ENCODE measurements at regions not wholly inside any gene's neighbourhood (a gene's known extent, or its start where the extent isn't known, plus 50 kb on each side); places are given as distances from the start of the nearest gene placed in this dataset.
"Not testable (repeated sequence)": the region's sequence is repeated elsewhere in the genome, so short reads cannot be mapped to it uniquely, and the experiment has no call there.

- no peak overlapping the region for H3K4me2 ChIP-seq (ENCODE audit: low read depth, low read length, poor library complexity, severe bottlenecking)
- H3K9me2 ChIP-seq (replicated peaks; ENCODE audit: low read depth, low read length) = no peaks in the 10 kb centered on the region
- no peak overlapping the region for H3K9ac ChIP-seq (ENCODE audit: low read depth, low read length, poor library complexity, severe bottlenecking)
- TF ChIP-seq, protein P1, sequence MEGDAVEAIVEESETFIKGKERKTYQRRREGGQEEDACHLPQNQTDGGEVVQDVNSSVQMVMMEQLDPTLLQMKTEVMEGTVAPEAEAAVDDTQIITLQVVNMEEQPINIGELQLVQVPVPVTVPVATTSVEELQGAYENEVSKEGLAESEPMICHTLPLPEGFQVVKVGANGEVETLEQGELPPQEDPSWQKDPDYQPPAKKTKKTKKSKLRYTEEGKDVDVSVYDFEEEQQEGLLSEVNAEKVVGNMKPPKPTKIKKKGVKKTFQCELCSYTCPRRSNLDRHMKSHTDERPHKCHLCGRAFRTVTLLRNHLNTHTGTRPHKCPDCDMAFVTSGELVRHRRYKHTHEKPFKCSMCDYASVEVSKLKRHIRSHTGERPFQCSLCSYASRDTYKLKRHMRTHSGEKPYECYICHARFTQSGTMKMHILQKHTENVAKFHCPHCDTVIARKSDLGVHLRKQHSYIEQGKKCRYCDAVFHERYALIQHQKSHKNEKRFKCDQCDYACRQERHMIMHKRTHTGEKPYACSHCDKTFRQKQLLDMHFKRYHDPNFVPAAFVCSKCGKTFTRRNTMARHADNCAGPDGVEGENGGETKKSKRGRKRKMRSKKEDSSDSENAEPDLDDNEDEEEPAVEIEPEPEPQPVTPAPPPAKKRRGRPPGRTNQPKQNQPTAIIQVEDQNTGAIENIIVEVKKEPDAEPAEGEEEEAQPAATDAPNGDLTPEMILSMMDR (conservative IDR thresholded peaks at IDR 0.05; ENCODE audit: low read length) = no peak
- no peak for TF ChIP-seq EZH2phosphoT487 (IDR thresholded peaks at IDR 0.05; ENCODE audit: borderline replicate concordance)
- no peaks in the 10 kb centered on the region for H3K4me1 ChIP-seq (ENCODE audit: insufficient read depth, low read length, poor library complexity, severe bottlenecking)
- no peaks in the 10 kb centered on the region for H3F3A ChIP-seq (ENCODE audit: low read depth)
- H3K36me3 ChIP-seq (ENCODE audit: insufficient read depth, low read length) = no peaks in the 10 kb centered on the region
- H3K27me3 ChIP-seq (ENCODE audit: insufficient read depth, low read length, poor library complexity, severe bottlenecking) = no peaks in the 10 kb centered on the region
- H4K20me1 ChIP-seq (ENCODE audit: insufficient read depth, low read length, poor library complexity, severe bottlenecking) = no peaks in the 10 kb centered on the region
- no peak overlapping the region for H3K4me3 ChIP-seq (ENCODE audit: low read length, poor library complexity, severe bottlenecking)
- no peaks in the 10 kb centered on the region for H3K9me3 ChIP-seq (ENCODE audit: insufficient read depth, low read depth, low read length)
- no peaks in the 10 kb centered on the region for H3K79me2 ChIP-seq (ENCODE audit: insufficient read depth, low read length)
- H2AFZ ChIP-seq (ENCODE audit: low read length) = no peak overlapping the region
Observed at GRCh38 chr2:8346208-8346607, 335.6 kb upstream of the ID2 start.

DNA sequence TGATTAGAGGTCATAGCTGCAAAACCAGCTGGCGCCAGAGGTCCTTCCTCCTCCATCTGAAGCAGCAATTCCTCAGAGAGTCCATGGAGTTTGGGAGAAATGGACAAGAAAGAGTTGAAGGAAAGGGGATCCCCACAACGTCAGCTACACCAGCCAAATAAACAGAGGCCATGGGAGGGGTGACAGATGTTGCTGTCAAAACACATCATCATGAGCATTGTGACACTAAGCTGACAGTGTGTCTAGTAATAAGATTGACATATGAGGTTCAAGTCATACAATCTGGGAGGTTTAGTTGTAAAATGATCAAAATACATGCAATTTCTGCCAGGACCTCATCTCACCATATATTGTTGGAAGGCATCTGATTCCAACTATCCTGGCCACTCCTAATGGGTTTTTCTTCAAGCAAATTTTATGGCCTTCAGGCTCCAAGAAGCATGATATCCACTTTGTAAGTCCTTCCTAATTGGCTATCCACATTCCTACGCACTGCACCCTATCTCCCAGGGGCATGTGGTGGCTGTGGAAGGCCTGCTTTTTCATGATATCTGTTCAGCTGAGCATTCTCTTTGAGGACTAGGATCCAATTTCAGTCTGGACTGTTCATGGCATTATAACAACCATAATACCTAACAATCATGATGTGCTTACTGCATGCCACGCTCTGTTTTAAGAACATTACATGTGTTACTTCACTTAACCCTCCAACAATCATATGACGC, 335.0 kb upstream of the ID2 start:
- H3K27me3 ChIP-seq (ENCODE audit: insufficient read depth, low read length, poor library complexity, severe bottlenecking) = no peaks in the 10 kb centered on the region
- no peaks in the 10 kb centered on the region for H3K9me2 ChIP-seq (replicated peaks; ENCODE audit: low read depth, low read length)
- no peaks in the 10 kb centered on the region for H3K36me3 ChIP-seq (ENCODE audit: insufficient read depth, low read length)
- H3K9ac ChIP-seq (ENCODE audit: low read depth, low read length, poor library complexity, severe bottlenecking) = no peak overlapping the region
- TF ChIP-seq EZH2phosphoT487 (IDR thresholded peaks at IDR 0.05; ENCODE audit: borderline replicate concordance) = no peak
- TF ChIP-seq, protein P1 (conservative IDR thresholded peaks at IDR 0.05; ENCODE audit: low read length) = no peak
- no peak overlapping the region for H3K4me2 ChIP-seq (ENCODE audit: low read depth, low read length, poor library complexity, severe bottlenecking)
- no peaks in the 10 kb centered on the region for H3K9me3 ChIP-seq (ENCODE audit: insufficient read depth, low read depth, low read length)
- H3K4me3 ChIP-seq (ENCODE audit: low read length, poor library complexity, severe bottlenecking) = no peak overlapping the region
- H2AFZ ChIP-seq (ENCODE audit: low read length) = no peak overlapping the region
- no peaks in the 10 kb centered on the region for H3K79me2 ChIP-seq (ENCODE audit: insufficient read depth, low read length)
- H3K4me1 ChIP-seq (ENCODE audit: insufficient read depth, low read length, poor library complexity, severe bottlenecking) = no peaks in the 10 kb centered on the region
- no peaks in the 10 kb centered on the region for H3F3A ChIP-seq (ENCODE audit: low read depth)
- H4K20me1 ChIP-seq (ENCODE audit: insufficient read depth, low read length, poor library complexity, severe bottlenecking) = no peaks in the 10 kb centered on the region

GRCh38 chr2:8348911-8349310, 332.9 kb upstream of the ID2 start:
- H3K27me3 ChIP-seq (ENCODE audit: insufficient read depth, low read length, poor library complexity, severe bottlenecking); H3K9me2 ChIP-seq (replicated peaks; ENCODE audit: low read depth, low read length); H3K9me3 ChIP-seq (ENCODE audit: insufficient read depth, low read depth, low read length); H3K9ac ChIP-seq (ENCODE audit: low read depth, low read length, poor library complexity, severe bottlenecking); H3K4me2 ChIP-seq (ENCODE audit: low read depth, low read length, poor library complexity, severe bottlenecking); H3K4me3 ChIP-seq (ENCODE audit: low read length, poor library complexity, severe bottlenecking); H3K4me1 ChIP-seq (ENCODE audit: insufficient read depth, low read length, poor library complexity, severe bottlenecking); H4K20me1 ChIP-seq (ENCODE audit: insufficient read depth, low read length, poor library complexity, severe bottlenecking); H3F3A ChIP-seq (ENCODE audit: low read depth); H3K36me3 ChIP-seq (ENCODE audit: insufficient read depth, low read length); H2AFZ ChIP-seq (ENCODE audit: low read length); H3K79me2 ChIP-seq (ENCODE audit: insufficient read depth, low read length): not testable (repeated sequence)

DNA sequence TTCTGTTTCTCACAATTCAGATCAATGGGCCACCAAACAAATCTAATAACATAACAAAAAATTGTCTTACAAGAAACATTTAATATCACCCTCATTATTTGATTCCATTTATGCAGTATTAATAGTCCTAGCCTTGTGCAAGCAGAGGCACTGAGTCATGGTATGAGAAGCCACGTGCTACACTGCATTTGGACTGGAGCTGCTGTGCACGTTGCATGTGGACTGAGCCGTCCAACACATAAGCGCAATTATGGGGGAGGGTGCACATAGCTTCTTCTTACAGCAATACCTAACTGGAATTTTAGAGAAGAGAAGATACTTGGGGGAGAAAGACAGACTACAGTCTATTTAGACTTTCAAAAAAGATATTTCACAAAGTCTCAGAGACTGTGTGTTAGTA, 329.6 kb upstream of the ID2 start:
- Histone ChIP-seq H3K9me2 (replicated peaks; ENCODE audit: low read depth, low read length) (no peaks in the 10 kb centered on the region), H3K9ac (ENCODE audit: low read depth, low read length, poor library complexity, severe bottlenecking) (no peak overlapping the region), H3K79me2 (ENCODE audit: insufficient read depth, low read length) (no peaks in the 10 kb centered on the region), H3K9me3 (ENCODE audit: insufficient read depth, low read depth, low read length) (no peaks in the 10 kb centered on the region), H2AFZ (ENCODE audit: low read length) (no peak overlapping the region), H3K4me2 (ENCODE audit: low read depth, low read length, poor library complexity, severe bottlenecking) (no peak overlapping the region), H3K4me3 (ENCODE audit: low read length, poor library complexity, severe bottlenecking) (no peak overlapping the region), H3K36me3 (ENCODE audit: insufficient read depth, low read length) (no peaks in the 10 kb centered on the region), H4K20me1 (ENCODE audit: insufficient read depth, low read length, poor library complexity, severe bottlenecking) (no peaks in the 10 kb centered on the region), H3K4me1 (ENCODE audit: insufficient read depth, low read length, poor library complexity, severe bottlenecking) (no peaks in the 10 kb centered on the region), H3K27me3 (ENCODE audit: insufficient read depth, low read length, poor library complexity, severe bottlenecking) (no peaks in the 10 kb centered on the region), H3F3A (ENCODE audit: low read depth) (no peaks in the 10 kb centered on the region)
- no peak for TF ChIP-seq EZH2phosphoT487 (IDR thresholded peaks at IDR 0.05; ENCODE audit: borderline replicate concordance)
- TF ChIP-seq, protein P1 (conservative IDR thresholded peaks at IDR 0.05; ENCODE audit: low read length) = no peak

Measured in Loucy (cell line).